ENCODE measurements at regions not wholly inside any gene's neighbourhood (a gene's known extent, or its start where the extent isn't known, plus 50 kb on each side); places are given as distances from the start of the nearest gene placed in this dataset.

DNA sequence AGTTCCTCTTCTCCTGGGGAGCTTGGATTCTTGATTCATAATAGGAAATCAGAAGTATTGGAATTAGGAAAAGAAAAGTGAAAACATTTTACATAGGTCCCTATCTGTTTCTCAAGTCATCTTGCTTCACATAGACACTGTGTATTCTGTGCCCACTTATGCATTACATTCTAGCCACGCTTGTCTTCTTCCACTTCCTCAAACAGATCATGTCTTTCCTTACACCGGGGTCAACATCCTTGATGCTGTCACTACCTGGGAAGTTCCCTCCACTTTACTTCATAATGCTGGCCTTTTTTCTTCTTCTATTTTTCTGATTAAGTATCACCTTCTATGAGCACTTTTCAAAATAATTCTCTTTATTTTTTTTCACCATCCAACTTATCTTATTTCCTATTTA lies 606.4 kb upstream of the CDH8 start:
- Histone ChIP-seq H3K4me1 (ENCODE audit: control insufficient read depth, insufficient read depth, low read length) (no peaks in the 10 kb centered on the region), H3K27me3 (ENCODE audit: control insufficient read depth, insufficient read depth, low read length) (no peaks in the 10 kb centered on the region), H3K9me3 (ENCODE audit: control insufficient read depth, insufficient read depth, low read length) (peaks cover 26% of the 10 kb centered on the region), H3K27ac (ENCODE audit: low read length) (no peak overlapping the region), H3K4me3 (ENCODE audit: low read length) (no peak overlapping the region), H3K36me3 (ENCODE audit: control insufficient read depth, insufficient read depth, low read length) (no peaks in the 10 kb centered on the region)
- intact Hi-C loops (cut with micrococcal nuclease): no loop called here
- TF ChIP-seq, protein P1, sequence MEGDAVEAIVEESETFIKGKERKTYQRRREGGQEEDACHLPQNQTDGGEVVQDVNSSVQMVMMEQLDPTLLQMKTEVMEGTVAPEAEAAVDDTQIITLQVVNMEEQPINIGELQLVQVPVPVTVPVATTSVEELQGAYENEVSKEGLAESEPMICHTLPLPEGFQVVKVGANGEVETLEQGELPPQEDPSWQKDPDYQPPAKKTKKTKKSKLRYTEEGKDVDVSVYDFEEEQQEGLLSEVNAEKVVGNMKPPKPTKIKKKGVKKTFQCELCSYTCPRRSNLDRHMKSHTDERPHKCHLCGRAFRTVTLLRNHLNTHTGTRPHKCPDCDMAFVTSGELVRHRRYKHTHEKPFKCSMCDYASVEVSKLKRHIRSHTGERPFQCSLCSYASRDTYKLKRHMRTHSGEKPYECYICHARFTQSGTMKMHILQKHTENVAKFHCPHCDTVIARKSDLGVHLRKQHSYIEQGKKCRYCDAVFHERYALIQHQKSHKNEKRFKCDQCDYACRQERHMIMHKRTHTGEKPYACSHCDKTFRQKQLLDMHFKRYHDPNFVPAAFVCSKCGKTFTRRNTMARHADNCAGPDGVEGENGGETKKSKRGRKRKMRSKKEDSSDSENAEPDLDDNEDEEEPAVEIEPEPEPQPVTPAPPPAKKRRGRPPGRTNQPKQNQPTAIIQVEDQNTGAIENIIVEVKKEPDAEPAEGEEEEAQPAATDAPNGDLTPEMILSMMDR (IDR thresholded peaks at IDR 0.05): no peak
- DNase-seq (no peak), ATAC-seq (no peak)
- WGBS (ENCODE audit: insufficient coverage): 45% methylated on average over 2 of the region's 2 CpGs
- no peaks in the 10 kb centered on the region for H3K27me3 Mint-ChIP-seq (ENCODE audit: low read depth in 2 of 2)
- no peak overlapping the region for H3K4me3 Mint-ChIP-seq
- peaks cover 7 to 11% of the 10 kb centered on the region in 2 donors for H3K9me3 Mint-ChIP-seq
- H3K27ac Mint-ChIP-seq: no peak overlapping the region
- H3K36me3 Mint-ChIP-seq: peaks cover 6% of the 10 kb centered on the region
- H3K4me1 Mint-ChIP-seq: no peaks in the 10 kb centered on the region

DNA sequence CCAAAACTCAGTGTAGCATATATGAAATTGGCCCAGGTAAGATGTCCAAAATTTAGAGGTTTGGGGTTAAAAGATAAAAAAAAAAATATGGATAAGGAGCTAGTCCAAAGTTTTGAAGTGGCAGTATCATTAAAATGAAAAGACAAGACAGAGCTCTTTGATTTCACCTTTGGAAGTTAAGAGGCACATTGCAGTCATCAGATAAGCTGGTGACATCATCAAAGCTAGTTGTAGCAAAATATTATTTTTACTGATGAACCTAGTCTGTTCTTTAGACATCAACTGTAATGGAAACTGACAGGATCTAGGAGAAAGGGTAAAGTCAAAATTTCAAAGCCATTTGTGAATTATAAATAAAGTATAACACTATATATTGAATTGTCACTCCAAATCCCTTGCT lies 603.7 kb upstream of the CDH8 start:
- Mint-ChIP-seq H3K36me3 (no peaks in the 10 kb centered on the region), H3K9me3 (peaks cover 6 to 13% of the 10 kb centered on the region in 2 donors), H3K27me3 (ENCODE audit: low read depth in 2 of 2) (no peaks in the 10 kb centered on the region), H3K4me1 (no peaks in the 10 kb centered on the region), H3K4me3 (no peak overlapping the region), H3K27ac (no peak overlapping the region)
- intact Hi-C loops (cut with micrococcal nuclease): no loop called here
- H3K4me3 ChIP-seq (ENCODE audit: low read length): no peak overlapping the region
- ATAC-seq (no peak), DNase-seq (no peak)
- TF ChIP-seq, protein P1 (IDR thresholded peaks at IDR 0.05): no peak
- H3K27ac ChIP-seq (ENCODE audit: low read length): no peak overlapping the region
- peaks cover 16% of the 10 kb centered on the region for H3K9me3 ChIP-seq (ENCODE audit: control insufficient read depth, insufficient read depth, low read length)
- no peaks in the 10 kb centered on the region for H3K36me3 ChIP-seq (ENCODE audit: control insufficient read depth, insufficient read depth, low read length)
- H3K4me1 ChIP-seq (ENCODE audit: control insufficient read depth, insufficient read depth, low read length): no peaks in the 10 kb centered on the region
- H3K27me3 ChIP-seq (ENCODE audit: control insufficient read depth, insufficient read depth, low read length): no peaks in the 10 kb centered on the region

DNA sequence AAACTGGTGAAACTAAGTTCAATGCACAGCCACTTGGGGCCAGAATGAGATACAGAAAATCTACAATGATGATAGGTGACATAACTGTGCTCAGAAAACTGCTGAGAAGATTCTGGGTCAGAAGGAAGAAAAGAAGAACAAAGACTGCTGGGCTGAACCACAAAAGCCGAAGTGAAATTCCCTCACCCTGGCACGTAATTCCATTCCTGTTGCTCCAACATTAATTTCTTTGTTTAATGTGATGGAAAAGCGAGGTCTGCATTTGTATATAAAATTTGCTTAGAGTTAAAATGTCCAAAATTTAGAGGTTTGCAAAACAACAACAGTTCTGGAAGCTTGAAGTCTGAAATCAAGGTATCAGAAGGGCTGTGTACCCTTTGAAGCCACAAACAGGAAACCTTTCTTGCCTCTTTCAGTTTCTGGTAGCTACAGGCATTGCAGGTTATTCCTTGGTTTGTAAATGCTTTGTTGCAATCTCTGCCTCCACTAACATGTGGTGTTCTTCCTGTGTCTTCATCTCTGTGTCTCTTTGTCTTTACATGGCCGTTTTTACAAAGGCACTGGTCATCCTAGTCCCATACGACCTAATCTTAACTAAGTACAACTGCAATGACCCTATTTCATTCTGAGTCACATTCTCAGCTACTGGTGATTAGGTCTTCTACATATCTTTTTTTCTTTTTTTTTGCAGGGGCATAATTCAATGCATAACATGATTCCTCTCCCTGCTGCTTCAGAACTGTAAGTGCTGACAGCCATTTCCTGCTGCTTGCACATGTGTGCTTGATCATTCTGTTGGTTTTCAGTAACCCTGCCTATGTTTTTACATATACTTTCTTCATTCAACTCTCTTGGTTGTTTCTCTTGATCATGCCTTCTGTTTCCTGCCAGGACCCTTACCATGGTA lies 603.0 kb upstream of the CDH8 start:
- Mint-ChIP-seq H3K27me3 (ENCODE audit: low read depth in 2 of 2) (no peaks in the 10 kb centered on the region), H3K4me1 (no peaks in the 10 kb centered on the region), H3K36me3 (no peaks in the 10 kb centered on the region), H3K27ac (no peak overlapping the region), H3K4me3 (no peak overlapping the region), H3K9me3 (peaks cover 6 to 13% of the 10 kb centered on the region in 2 donors)
- 45% methylated on average over 5 of the region's 5 CpGs for WGBS (ENCODE audit: insufficient coverage)
- Histone ChIP-seq H3K4me1 (ENCODE audit: control insufficient read depth, insufficient read depth, low read length) (no peaks in the 10 kb centered on the region), H3K4me3 (ENCODE audit: low read length) (no peak overlapping the region), H3K36me3 (ENCODE audit: control insufficient read depth, insufficient read depth, low read length) (no peaks in the 10 kb centered on the region), H3K27me3 (ENCODE audit: control insufficient read depth, insufficient read depth, low read length) (no peaks in the 10 kb centered on the region), H3K27ac (ENCODE audit: low read length) (no peak overlapping the region), H3K9me3 (ENCODE audit: control insufficient read depth, insufficient read depth, low read length) (peaks cover 9% of the 10 kb centered on the region)
- DNase-seq (no peak), ATAC-seq (no peak)
- intact Hi-C loops (cut with micrococcal nuclease): no loop called here
- TF ChIP-seq, protein P1 (IDR thresholded peaks at IDR 0.05): no peak

Data from natural killer cell (primary cell).